HCEC 1CT (cell line): ENCODE measurements at regions not wholly inside any gene's neighbourhood (a gene's known extent, or its start where the extent isn't known, plus 50 kb on each side); places are given as distances from the start of the nearest gene placed in this dataset.
A peak's percentile ranks its signal among the peaks of the same experiment; 100 is the strongest.
"Not testable (repeated sequence)": the region's sequence is repeated elsewhere in the genome, so short reads cannot be mapped to it uniquely, and the experiment has no call there.

ENCODE experiments used
- DNase-seq: peaks from one replicate; pipeline ENCODE4 v3.0.0-alpha.2; 2017

DNA sequence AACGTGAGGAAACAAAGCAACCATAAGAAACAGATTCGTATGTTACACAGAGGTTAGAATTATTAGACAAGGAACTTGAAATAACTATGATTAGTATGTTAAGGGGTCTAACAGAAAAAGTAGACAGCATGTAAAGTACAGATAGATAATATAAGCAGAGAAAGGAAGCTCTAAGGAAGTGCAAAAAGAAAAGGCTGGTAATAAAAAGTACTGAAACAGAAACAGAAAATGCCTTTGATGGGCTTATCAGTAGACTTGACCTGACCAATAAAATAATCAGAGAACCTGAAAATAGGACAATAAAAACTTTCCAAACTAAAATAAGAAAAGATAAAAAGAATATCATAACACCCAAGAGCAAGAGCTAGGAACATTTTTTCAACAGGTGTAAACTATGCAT lies 225.8 kb downstream of the RND3 start:
- DNase-seq: no peak

DNA sequence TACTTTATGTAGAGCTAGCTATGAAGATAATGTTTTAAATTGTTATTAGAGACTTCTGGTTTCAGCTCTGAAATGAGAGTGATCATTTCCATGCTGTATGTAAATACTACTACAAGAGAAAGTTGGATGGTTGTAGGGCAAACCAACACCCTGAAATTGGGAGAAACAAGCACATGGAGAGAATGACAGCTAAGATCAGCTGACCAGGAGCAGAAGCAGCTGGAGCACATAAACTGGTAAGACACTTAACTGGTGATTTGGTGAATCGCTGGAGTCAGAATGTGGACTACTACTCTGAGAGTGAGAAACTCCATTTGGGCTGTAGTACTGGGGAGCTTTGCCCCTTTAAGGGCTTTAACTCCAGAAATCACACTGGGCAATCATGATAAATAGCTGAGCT lies 226.8 kb downstream of the RND3 start:
- DNase-seq: no peak

DNA sequence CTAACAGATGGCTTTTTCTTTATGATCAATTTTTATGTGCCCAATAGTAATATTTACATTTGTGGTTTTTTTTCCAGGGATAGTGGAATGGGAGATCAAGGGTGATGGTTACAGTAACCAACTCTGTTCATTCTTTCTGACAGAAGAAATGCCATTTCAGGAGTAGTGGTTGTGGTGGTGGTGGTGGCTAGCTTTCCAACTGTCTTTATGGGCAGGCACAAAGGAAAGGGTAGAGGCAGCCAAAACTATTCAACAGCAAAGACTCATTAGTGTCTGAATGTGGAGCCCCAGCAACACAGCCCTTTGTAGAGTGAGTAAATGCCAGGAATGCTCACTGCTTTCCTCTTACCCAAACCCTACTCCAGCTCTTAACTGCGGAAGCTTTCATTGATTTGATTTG lies 227.7 kb downstream of the RND3 start:
- DNase-seq: no peak

DNA sequence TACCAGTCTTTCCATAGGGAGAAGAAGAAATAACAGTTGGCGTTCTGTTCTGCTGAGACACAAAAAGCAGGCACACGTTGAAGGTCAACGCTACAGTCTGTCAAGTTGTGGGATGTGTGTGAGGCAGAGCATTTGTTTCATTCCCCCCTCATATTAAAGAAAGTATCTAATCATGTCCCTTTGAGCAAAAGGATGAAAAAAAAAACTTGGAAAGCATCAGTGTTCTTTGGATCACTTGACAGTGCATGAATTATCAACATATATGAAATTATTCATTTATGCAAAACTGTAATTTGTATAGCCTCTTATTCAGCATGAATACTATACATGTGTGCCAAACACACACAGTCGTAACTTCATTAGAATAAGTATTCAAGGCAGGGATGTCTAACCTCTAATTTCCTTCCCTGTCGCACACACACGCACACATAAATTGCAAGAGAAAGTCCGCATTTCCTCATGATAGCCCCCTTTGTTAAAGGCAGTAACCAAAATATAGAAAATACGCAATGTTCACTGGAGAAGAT lies 228.6 kb downstream of the RND3 start:
- no peak for DNase-seq

- DNase-seq: no peak
Observed at GRCh38 chr2:150256736-150257135, 230.7 kb downstream of the RND3 start.

GRCh38 chr2:150255528-150255927 lies 231.9 kb downstream of the RND3 start:
- peak; percentile 85 for DNase-seq

GRCh38 chr2:150249735-150250134 lies 237.7 kb downstream of the RND3 start:
- DNase-seq: not testable (repeated sequence)

GRCh38 chr2:150247481-150247880 lies 240.0 kb downstream of the RND3 start:
- no peak for DNase-seq

DNA sequence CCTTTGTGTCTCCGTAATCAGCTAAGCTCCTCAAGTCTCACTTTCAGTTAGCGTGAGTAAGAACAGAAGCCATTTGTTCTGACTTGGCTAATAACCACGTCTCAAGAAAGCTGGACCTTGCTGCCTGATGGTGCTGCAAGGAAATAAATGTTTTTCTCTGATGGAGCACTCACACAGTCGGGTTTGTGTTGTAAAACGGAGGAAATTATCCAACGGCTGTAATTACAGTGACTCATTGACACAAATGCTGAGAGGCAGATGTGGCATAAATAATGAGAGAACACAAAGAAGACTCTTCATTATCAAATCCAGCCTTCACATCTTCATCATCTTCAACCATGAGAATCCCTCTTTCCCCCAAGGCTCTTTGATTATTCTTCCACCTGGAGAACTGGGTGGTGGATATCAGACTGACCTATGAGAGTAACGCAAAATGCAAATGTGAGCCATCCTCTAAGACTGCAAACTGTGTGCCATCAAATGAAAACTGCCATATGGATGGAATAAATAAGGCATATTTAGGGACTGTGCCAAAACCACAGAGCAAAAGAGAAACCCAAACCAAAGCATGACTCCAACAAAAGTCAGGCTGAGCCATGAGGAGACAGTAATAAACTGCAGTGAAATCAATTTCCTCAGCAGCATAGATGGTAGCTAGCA lies 252.6 kb downstream of the RND3 start:
- DNase-seq: peak; percentile 96

GRCh38 chr2:150232871-150233270 lies 254.6 kb downstream of the RND3 start:
- DNase-seq: no peak

DNA sequence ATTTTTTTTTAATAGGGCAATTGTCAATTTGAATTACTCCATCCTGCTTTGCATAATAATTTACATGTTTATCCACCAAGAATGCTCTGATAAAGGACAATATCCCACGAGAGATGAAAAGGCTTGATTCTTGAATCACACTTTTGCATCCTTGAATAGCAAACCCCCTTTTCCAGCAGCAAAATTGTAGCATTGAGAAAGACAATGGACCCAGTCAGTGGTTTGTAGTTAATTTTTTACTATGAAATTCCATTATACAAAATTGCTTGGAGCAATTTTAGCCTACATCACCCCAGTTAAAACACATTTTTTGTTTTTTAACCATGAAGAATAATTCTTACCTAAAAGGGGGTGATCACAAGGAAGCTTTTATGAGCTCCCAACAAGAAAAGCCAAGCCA lies 255.1 kb downstream of the RND3 start:
- DNase-seq: no peak

DNA sequence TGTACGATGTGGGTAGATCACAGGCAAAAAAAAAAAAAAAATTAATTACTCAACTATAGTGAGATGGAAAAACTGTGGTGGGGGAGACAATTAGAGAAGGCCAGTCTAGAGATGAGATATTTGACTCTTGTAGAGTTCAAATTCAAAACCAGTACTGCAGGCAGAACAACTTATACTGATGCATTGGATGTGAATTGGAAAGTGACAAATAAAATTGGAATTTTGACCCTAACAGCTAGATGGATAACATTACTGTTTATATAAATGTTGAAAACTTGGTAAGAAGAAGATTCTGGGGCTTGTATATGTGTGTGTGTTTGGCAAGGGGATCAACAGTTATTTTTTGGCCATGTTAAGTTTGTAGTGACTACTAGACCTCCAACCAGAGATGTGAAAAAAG lies 256.9 kb downstream of the RND3 start:
- DNase-seq: no peak

- no peak for DNase-seq
Observed at GRCh38 chr2:150230004-150230403, 257.5 kb downstream of the RND3 start.

DNA sequence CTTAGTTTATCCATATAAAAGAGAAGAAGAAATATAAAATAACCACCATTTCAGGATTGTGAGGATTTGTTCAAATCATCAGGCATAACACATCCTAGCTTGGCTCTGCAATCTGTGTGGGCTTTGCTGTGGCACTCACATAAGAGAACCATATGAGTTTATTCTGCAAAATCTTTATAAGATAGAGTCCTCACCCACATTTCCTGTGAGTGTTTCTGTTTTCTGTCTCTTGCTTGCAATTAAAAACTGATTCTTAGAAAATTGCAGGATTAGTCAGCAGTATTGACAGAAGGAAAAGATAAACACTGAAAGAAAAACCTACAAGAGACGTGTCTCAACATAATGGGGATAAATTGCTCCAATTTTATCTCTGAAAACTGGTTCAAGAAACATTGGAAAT lies 258.5 kb downstream of the RND3 start:
- DNase-seq: peak; percentile 9

GRCh38 chr2:150225030-150225429 lies 262.4 kb downstream of the RND3 start:
- DNase-seq: no peak

DNA sequence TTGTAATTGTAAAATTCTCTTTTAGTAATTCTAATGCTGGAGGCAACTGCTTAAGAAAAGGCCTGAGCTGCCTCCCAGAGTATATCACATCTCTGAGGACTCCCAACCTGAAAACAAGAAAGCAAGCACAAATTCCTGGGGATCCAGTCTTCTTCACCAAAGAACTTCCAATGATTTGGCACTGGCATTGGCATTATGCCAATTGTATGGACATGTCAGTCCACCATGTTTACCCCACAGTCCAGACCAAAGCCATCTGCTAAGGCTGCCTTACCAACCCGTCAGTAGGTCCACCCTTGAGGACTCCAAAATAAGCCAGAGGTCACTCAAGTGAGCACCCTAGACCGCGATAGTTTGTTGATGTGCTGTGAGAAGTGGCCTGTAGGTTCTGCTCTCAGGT lies 263.1 kb downstream of the RND3 start:
- no peak for DNase-seq

- no peak for DNase-seq
Observed at GRCh38 chr2:150222942-150223341, 264.5 kb downstream of the RND3 start.

DNA sequence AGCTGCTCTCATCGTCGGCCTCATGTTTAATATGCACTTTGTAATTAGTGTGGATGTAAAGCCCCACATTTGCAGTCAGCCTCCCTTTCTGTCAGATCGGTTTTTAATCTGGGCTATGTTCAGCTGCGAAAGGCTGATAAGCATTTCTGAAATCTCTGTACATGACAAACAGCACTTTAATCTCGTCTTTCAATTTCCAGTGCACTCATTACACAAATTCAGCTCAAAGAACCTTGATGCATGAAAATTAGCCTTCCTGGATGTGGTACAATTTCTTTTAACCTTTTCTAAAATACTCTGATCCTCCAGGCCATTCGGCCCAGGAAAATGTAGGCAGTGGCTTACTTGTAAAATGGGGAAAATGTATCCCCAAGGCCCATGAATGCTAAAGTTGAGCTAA lies 265.1 kb downstream of the RND3 start:
- no peak for DNase-seq

GRCh38 chr2:150219861-150220260 lies 267.6 kb downstream of the RND3 start:
- no peak for DNase-seq

- DNase-seq: no peak
Observed at GRCh38 chr2:150215041-150215440, 272.4 kb downstream of the RND3 start.

DNA sequence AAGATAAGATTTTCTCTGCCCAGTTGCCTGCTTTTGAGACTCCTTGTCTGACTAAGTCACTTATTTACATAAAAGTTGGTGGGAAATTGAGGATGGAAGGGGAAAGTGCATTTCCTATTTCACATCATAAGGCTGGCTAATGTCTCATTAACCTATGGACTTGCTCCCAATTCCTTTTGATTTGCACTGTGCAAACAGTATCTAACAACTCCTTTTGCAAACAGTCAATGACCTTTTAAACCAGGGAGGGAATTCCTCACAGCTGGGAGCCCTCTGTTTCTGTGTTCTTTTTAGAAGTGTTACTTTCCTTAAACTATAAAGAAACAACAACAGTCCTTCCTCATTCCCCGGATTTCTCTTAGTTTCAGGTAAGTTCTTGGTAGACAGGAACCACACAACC lies 272.8 kb downstream of the RND3 start:
- DNase-seq: no peak

- DNase-seq: peak; percentile 45
Observed at GRCh38 chr2:150212722-150213171, 274.7 kb downstream of the RND3 start.

DNA sequence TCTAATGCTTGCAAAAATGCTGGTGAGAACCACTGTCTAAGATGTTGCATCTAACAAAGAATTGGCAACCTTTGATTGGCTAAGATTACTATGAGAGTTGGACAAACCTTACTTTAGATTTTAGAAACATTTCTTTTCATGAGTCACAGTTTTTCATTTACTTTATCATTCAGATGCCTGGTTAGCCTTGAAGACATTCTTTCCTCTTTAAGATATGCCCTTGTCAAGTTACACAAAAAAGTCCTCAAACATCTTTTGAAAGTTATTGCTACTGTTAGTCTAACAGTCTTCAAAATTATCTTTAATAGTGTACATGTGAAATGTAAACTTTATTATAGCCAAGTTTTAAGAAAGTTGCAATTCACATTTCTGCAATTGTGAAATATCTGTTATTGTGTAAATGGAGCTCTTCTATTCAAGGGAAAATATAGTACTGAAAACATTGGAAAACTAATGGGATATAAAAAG lies 276.3 kb downstream of the RND3 start:
- DNase-seq: peak; percentile 68

GRCh38 chr2:150209746-150210145 lies 277.7 kb downstream of the RND3 start:
- no peak for DNase-seq

DNA sequence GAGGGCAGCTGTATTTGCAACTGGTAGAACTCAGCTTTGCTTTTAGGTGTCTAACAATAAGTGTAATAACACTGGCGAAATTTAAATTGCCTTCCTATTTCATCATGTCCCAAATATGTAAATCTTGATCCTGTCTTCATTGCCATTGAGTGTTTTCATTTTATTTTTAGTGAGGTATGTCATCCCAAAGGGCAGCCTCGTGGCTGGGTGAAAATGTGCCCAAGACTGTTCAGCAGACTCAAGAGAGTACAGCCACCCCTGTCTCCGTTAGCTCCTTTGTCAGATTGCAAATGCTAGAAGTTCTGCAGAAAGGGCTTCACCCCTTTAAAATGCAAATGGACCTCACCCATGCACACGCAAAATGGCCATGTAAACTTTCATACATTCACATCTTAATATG lies 278.8 kb downstream of the RND3 start:
- no peak for DNase-seq
